GM18502 (cell line): ENCODE measurements at regions not wholly inside any gene's neighbourhood (a gene's known extent, or its start where the extent isn't known, plus 50 kb on each side); places are given as distances from the start of the nearest gene placed in this dataset.

Experiments used
- ATAC-seq: cut with Tn5 transposase; IDR thresholded peaks from one replicate; pipeline ENCODE4 v1.9.1; 2021; ENCODE audit warnings: mild to moderate bottlenecking; ENCODE audit not compliant: unreplicated experiment, poor library complexity

DNA sequence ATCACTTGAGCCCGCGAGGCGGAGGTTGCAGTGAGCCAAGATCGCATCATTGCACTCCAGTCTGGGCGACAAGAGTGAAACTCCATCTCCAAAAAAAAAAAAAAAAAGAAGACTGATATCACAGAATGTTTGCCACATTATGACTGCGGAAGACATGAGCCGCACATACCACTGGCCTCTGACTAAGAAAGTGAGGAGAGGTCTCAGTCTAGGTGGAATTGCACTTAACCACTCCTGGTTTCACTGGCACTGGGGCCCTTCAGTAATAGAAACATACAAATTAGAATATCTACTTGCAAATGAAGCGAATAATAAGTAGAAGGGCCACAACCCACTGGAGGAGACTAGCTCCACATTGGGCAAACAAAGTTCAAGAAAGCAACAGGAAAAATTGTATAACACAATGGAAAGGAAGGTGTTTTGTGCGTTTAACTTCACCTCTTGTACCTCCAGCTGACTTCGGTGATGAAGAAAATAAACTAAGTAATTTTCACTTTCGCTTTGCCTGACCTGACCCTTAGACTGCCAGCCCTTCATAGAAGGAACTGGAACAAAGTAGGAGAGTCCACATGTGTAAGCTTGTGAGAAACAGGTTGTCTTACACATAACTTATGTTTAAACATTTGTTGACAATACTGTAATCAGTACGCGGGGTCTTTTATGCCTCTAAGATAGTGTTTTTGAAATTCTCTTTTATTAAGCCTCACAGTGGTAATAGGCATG lies 147.5 kb upstream of the TSHZ2 start:
- no peak for ATAC-seq

DNA sequence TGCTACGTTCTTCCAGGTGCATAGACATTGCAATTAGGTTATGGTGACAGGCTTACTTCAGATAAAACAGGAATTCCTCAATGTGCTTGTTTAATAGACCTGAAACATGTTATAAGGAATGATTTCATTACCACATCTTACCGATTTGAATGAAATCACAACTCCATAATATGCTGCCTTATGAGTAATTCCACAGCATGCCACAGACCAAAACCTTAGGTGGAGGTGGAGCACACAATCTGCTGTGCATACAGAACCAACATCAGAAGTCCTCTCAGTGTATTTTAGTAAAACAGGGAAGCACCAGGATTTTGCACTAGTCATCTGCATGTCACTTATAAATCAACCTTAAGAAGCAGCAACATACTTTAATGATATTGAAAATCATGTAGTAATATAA lies 148.9 kb upstream of the TSHZ2 start:
- no peak for ATAC-seq

DNA sequence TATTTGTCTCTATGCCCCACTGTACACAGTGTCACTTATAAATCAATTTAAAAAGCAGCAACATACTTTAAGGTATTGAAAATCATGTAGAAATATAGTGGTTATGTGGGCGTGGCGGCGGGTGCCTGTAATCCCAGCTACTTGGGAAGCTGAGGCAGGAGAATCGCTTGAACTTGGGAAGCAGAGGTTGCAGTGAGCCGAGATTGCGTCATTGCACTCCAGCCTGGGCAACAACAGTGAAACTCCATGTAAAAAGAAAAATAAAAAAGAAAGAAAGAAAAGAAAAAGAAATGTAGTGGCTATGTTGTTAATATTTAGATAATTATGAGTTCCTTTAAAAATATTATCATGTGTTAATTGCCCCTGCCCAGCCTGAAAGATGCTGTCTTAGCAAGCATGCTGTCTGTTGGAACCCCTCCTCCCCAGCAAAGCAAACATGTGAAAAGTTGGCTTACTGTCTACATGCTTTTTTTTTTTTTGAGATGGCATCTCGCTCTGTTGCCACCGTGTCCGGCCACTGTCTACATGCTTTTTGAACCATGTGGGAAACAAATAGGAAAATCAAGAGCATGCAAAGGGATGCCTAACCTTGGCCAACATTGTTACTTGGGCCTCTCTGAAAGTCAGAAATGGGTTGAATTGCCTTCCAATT lies 151.4 kb upstream of the TSHZ2 start:
- no peak for ATAC-seq

DNA sequence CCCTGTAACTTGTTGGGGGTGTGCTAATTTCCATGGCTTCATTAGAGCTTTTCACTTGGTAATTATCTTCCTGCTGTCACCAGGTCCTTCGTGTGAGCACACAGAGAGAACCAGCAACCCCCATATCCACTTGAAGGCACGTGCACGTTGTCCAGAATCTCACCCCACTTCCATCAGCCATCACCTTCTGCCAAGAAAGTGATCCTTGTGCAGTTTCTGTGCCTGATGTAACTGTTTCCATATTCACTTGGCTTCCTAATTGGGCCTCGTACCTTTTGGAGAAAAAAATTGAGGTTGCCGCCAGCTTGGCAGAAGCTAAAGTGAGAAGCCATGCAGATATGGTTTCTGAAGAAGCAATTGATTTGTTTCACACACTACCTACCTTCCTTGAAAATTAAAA lies 153.7 kb upstream of the TSHZ2 start:
- no peak for ATAC-seq

- ATAC-seq, result no peak
These were observed 154.2 kb upstream of the TSHZ2 start for GRCh38 chr20:52817981-52818380.

GRCh38 chr20:52817511-52817910 lies 154.6 kb upstream of the TSHZ2 start:
- no peak for ATAC-seq

- ATAC-seq, result no peak
These were observed 157.8 kb upstream of the TSHZ2 start for GRCh38 chr20:52814371-52814770.

- no peak for ATAC-seq
These were observed 159.8 kb upstream of the TSHZ2 start for GRCh38 chr20:52812231-52812847.

DNA sequence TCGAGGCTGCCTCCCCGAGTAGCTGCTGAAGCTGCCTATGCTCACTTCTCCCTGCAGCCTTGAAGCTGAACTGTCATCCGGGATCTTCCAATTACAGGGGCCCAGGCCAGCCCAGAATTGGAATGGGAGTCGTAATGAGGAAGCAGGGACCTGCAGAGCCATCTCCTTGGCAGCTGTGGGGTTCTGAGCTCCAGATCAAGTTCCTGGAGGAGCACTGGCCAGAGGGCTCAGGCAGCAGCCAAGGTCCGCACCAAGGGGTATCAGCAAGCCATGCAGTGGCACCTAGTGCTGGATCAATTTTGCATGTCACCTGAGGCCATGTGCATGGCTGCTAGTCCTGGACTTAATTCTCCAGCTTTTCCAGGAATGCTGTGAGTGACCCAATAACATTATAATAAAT lies 163.2 kb upstream of the TSHZ2 start:
- no peak for ATAC-seq

GRCh38 chr20:52806918-52807317 lies 165.2 kb upstream of the TSHZ2 start:
- no peak for ATAC-seq

- no peak for ATAC-seq
These were observed 166.3 kb upstream of the TSHZ2 start for GRCh38 chr20:52805843-52806242.

DNA sequence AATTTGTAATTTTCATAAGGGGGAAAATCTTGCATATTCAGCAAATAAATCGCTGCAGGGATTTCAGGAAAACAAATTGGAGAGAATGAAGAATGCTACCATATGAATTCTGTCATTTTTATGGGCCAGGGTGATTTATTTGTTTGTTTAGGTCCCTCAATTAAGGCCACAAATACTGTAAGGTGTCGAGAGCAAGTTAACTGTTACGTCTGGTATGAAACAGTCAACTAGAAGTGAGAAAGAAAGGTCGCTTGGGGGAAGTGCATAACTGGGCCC lies 166.9 kb upstream of the TSHZ2 start:
- ATAC-seq, result no peak

GRCh38 chr20:52804497-52805295 lies 167.5 kb upstream of the TSHZ2 start:
- no peak for ATAC-seq

- ATAC-seq, result no peak
These were observed 170.5 kb upstream of the TSHZ2 start for GRCh38 chr20:52801628-52802006.

DNA sequence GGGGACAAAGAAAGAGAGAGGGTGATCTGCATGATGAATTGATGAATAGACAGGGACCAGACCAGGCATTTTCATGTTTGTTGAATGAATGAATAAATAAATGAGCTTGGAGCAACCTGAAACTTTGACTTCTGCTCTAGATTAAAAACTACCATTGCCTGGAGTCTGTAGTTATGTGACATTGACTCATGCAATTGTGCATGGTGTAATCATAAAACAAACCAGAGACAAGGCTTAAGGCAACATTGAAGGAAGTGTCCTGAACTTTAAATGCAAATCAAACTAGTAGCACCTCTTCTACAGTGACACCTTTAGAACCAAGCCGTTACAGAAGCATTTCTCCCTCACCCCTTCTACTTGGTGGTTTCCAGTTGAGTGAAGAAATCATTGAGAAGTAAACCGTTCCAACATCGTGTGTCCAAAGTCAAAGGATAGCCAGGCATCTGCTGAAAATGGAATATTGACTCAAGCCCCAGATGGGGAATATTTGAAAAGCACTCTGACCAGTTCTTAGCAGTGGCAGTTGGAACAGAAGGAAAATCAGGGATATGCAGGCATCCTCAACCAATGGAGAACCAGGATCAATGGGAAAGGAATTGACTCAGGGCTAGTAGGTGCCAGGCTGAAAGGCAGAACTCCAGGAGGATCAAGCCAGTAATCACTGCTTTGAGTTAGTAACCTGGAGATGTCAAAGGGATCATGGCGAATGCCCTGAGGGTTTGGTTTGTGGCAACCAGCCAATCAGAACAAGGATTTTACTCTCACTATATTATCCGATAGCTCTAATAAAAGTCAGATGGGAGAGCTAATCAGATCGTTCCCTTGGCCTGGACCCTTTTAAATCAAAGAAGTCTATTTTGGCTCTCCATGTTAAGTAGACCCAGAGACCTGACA lies 171.2 kb upstream of the TSHZ2 start:
- ATAC-seq, result no peak

- ATAC-seq, result no peak
These were observed 173.0 kb upstream of the TSHZ2 start for GRCh38 chr20:52799130-52799529.

- no peak for ATAC-seq
These were observed 174.0 kb upstream of the TSHZ2 start for GRCh38 chr20:52798124-52798523.

DNA sequence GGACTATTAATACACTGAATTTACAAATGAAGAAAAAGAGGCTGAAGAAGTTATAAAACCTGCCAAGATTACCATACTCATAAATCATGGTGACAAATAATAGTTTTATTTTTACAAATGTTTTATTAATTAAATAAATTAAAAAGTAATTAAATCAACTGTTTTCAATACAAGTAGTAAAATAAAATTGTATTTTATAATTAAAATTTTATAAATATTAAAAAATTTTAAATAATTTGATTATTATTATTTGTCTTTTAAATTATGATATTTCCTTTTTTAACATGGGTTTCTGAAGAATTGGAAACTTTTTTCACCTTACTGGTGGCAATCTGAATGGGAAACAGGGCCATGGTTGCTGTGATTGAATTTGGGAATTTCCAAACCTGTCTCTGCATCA lies 177.3 kb upstream of the TSHZ2 start:
- ATAC-seq, result no peak

DNA sequence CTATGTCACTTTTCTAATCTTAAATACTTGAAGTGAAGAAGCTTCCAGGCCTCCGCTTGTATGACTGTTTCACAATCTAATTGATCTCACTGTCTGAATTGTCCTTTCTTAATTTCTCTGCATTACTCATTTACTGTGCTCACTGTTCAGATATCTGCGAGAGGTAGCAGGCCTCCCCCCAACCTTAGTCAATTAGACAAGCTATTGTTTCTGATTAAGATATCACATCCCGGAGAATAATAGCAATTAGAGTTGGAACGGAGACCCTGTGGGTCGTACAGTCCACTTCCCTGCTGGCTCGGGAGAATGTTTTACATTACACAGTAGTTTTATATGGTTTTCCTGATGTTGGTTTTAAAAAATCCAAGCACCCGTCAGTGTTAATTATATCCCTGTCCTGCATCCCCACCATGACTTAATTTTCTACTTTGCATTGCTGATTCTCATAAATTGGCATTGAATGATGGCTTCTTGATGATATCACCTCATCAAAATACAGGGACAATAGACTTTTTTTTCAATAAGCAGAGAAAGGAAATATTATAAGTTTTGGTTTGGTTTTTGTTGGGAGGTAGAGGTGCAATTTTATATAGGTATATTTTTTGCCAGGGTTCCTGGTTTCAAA lies 178.7 kb upstream of the TSHZ2 start:
- ATAC-seq, result no peak

- no peak for ATAC-seq
These were observed 181.1 kb upstream of the TSHZ2 start for GRCh38 chr20:52791091-52791490.
